ENCODE measurements at regions not wholly inside any gene's neighbourhood (a gene's known extent, or its start where the extent isn't known, plus 50 kb on each side); places are given as distances from the start of the nearest gene placed in this dataset.
"Not testable (repeated sequence)": the region's sequence is repeated elsewhere in the genome, so short reads cannot be mapped to it uniquely, and the experiment has no call there.

DNA sequence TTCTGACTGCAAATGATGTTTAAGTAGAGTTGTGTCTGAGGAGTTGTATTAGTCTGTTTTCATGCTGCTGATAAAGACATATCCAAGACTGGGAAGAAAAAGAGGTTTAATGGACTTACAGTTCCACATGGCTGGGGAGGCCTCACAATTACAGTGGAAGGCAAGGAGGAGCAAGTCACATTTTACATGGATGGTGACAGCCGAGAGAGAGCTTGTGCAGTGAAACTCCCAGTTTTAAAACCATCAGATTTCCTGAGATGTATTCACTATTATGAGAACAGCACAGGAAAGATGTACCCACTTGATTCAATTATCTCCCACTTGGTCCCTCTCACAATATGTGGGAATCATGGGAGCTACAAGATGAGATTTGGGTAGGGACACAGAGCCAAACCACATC is 370.1 kb downstream of the DSC3 start:
- not testable (repeated sequence) for H3K36me3 ChIP-seq (ENCODE audit: control insufficient read depth in 2 of 2, insufficient read depth in 2 of 2, low read length in 2 of 2); H3K4me1 ChIP-seq (ENCODE audit: control insufficient read depth in 2 of 2, insufficient read depth in 2 of 2, low read length in 2 of 2); H3K9me3 ChIP-seq (ENCODE audit: control insufficient read depth in 2 of 2, low read length in 2 of 2); H3K27me3 ChIP-seq (ENCODE audit: control insufficient read depth in 2 of 2, insufficient read depth in 2 of 2, low read length in 2 of 2); H3K27ac ChIP-seq (ENCODE audit: low read depth in 2 of 2, low read length in 2 of 2); H3K4me3 ChIP-seq (ENCODE audit: low read length in 2 of 2); H3K9ac ChIP-seq (ENCODE audit: low read depth in 1 of 2, low read length in 2 of 2)

GRCh38 chr18:30658306-30658705 is 384.2 kb downstream of the DSC3 start:
- no peaks in the 10 kb centered on the region for H3K36me3 ChIP-seq (ENCODE audit: control insufficient read depth in 2 of 2, insufficient read depth in 2 of 2, low read length in 2 of 2)
- no peak overlapping the region for H3K9ac ChIP-seq (ENCODE audit: low read depth in 1 of 2, low read length in 2 of 2)
- H3K27ac ChIP-seq (ENCODE audit: low read depth in 2 of 2, low read length in 2 of 2): no peak overlapping the region
- H3K4me3 ChIP-seq (ENCODE audit: low read length in 2 of 2): no peak overlapping the region
- no peaks in the 10 kb centered on the region for H3K4me1 ChIP-seq (ENCODE audit: control insufficient read depth in 2 of 2, insufficient read depth in 2 of 2, low read length in 2 of 2)
- peaks cover 0 to 2% of the 10 kb centered on the region in 2 donors for H3K9me3 ChIP-seq (ENCODE audit: control insufficient read depth in 2 of 2, low read length in 2 of 2)
- no peaks in the 10 kb centered on the region for H3K27me3 ChIP-seq (ENCODE audit: control insufficient read depth in 2 of 2, insufficient read depth in 2 of 2, low read length in 2 of 2)

DNA sequence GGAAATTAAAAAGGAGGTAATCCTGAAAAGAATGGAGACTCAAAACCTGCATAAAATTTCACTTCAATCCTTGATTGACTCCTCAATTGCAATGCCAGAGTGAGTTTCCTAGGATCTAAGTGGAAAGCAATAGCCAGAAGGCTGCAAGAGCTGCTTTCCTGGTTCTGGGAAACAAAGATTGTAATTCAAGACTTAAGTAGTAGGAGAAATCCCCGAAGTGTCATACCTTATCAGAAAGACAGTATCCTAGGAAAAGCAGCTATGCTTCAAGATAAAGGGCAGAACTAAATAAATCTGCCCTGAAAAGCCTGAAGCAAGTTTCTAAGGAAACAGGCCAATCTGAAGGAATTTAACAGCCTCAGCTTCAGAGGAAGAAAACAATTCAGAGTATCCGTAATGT is 390.2 kb downstream of the DSC3 start:
- Histone ChIP-seq H3K27me3 (ENCODE audit: control insufficient read depth in 2 of 2, insufficient read depth in 2 of 2, low read length in 2 of 2) (no peaks in the 10 kb centered on the region), H3K9me3 (ENCODE audit: control insufficient read depth in 2 of 2, low read length in 2 of 2) (no peaks in the 10 kb centered on the region), H3K9ac (ENCODE audit: low read depth in 1 of 2, low read length in 2 of 2) (no peak overlapping the region), H3K27ac (ENCODE audit: low read depth in 2 of 2, low read length in 2 of 2) (no peak overlapping the region), H3K4me3 (ENCODE audit: low read length in 2 of 2) (no peak overlapping the region), H3K36me3 (ENCODE audit: control insufficient read depth in 2 of 2, insufficient read depth in 2 of 2, low read length in 2 of 2) (no peaks in the 10 kb centered on the region), H3K4me1 (ENCODE audit: control insufficient read depth in 2 of 2, insufficient read depth in 2 of 2, low read length in 2 of 2) (no peaks in the 10 kb centered on the region)

DNA sequence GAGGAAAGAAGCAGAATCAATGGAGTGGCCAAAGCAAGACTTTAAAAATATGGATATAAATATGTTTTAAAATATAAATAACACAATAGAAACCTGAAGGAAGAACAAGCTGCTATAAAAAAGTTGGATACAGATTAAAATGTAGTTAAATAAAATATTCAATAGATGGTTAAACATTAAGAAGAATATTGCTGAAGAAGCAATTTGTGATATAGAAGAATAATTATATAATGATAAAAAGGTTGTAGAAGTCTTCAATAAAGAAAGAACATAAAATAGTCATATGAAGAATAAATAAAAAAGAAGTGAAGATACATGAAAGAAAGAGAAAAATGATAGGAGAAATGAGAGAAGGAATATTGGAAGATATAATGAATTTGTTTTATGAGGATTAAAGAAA is 392.0 kb downstream of the DSC3 start:
- Histone ChIP-seq H3K27me3 (ENCODE audit: control insufficient read depth in 2 of 2, insufficient read depth in 2 of 2, low read length in 2 of 2) (no peaks in the 10 kb centered on the region), H3K4me1 (ENCODE audit: control insufficient read depth in 2 of 2, insufficient read depth in 2 of 2, low read length in 2 of 2) (no peaks in the 10 kb centered on the region), H3K4me3 (ENCODE audit: low read length in 2 of 2) (no peak overlapping the region), H3K9ac (ENCODE audit: low read depth in 1 of 2, low read length in 2 of 2) (no peak overlapping the region), H3K9me3 (ENCODE audit: control insufficient read depth in 2 of 2, low read length in 2 of 2) (no peaks in the 10 kb centered on the region), H3K27ac (ENCODE audit: low read depth in 2 of 2, low read length in 2 of 2) (no peak overlapping the region), H3K36me3 (ENCODE audit: control insufficient read depth in 2 of 2, insufficient read depth in 2 of 2, low read length in 2 of 2) (no peaks in the 10 kb centered on the region)

GRCh38 chr18:30644158-30644557 is 398.4 kb downstream of the DSC3 start:
- Histone ChIP-seq H3K27ac (ENCODE audit: low read depth in 2 of 2, low read length in 2 of 2) (no peak overlapping the region), H3K4me1 (ENCODE audit: control insufficient read depth in 2 of 2, insufficient read depth in 2 of 2, low read length in 2 of 2) (no peaks in the 10 kb centered on the region), H3K4me3 (ENCODE audit: low read length in 2 of 2) (no peak overlapping the region), H3K36me3 (ENCODE audit: control insufficient read depth in 2 of 2, insufficient read depth in 2 of 2, low read length in 2 of 2) (no peaks in the 10 kb centered on the region), H3K9me3 (ENCODE audit: control insufficient read depth in 2 of 2, low read length in 2 of 2) (no peaks in the 10 kb centered on the region), H3K9ac (ENCODE audit: low read depth in 1 of 2, low read length in 2 of 2) (no peak overlapping the region), H3K27me3 (ENCODE audit: control insufficient read depth in 2 of 2, insufficient read depth in 2 of 2, low read length in 2 of 2) (no peaks in the 10 kb centered on the region)

- no peaks in the 10 kb centered on the region for H3K9me3 ChIP-seq (ENCODE audit: control insufficient read depth in 2 of 2, low read length in 2 of 2)
- H3K4me1 ChIP-seq (ENCODE audit: control insufficient read depth in 2 of 2, insufficient read depth in 2 of 2, low read length in 2 of 2): no peaks in the 10 kb centered on the region
- H3K27me3 ChIP-seq (ENCODE audit: control insufficient read depth in 2 of 2, insufficient read depth in 2 of 2, low read length in 2 of 2): no peaks in the 10 kb centered on the region
- no peaks in the 10 kb centered on the region for H3K36me3 ChIP-seq (ENCODE audit: control insufficient read depth in 2 of 2, insufficient read depth in 2 of 2, low read length in 2 of 2)
- no peak overlapping the region for H3K27ac ChIP-seq (ENCODE audit: low read depth in 2 of 2, low read length in 2 of 2)
- no peak overlapping the region for H3K9ac ChIP-seq (ENCODE audit: low read depth in 1 of 2, low read length in 2 of 2)
- H3K4me3 ChIP-seq (ENCODE audit: low read length in 2 of 2): no peak overlapping the region
Observed at GRCh38 chr18:30639361-30639760, 403.2 kb downstream of the DSC3 start.

GRCh38 chr18:30634249-30634648 is 408.3 kb downstream of the DSC3 start:
- no peaks in the 10 kb centered on the region for H3K36me3 ChIP-seq (ENCODE audit: control insufficient read depth in 2 of 2, insufficient read depth in 2 of 2, low read length in 2 of 2)
- H3K27ac ChIP-seq (ENCODE audit: low read depth in 2 of 2, low read length in 2 of 2): no peak overlapping the region
- H3K4me1 ChIP-seq (ENCODE audit: control insufficient read depth in 2 of 2, insufficient read depth in 2 of 2, low read length in 2 of 2): no peaks in the 10 kb centered on the region
- H3K9me3 ChIP-seq (ENCODE audit: control insufficient read depth in 2 of 2, low read length in 2 of 2): no peaks in the 10 kb centered on the region
- H3K4me3 ChIP-seq (ENCODE audit: low read length in 2 of 2): no peak overlapping the region
- no peak overlapping the region for H3K9ac ChIP-seq (ENCODE audit: low read depth in 1 of 2, low read length in 2 of 2)
- no peaks in the 10 kb centered on the region for H3K27me3 ChIP-seq (ENCODE audit: control insufficient read depth in 2 of 2, insufficient read depth in 2 of 2, low read length in 2 of 2)

GRCh38 chr18:30632071-30632698 is 410.4 kb downstream of the DSC3 start:
- H3K9me3 ChIP-seq (ENCODE audit: control insufficient read depth in 2 of 2, low read length in 2 of 2): no peaks in the 10 kb centered on the region
- no peaks in the 10 kb centered on the region for H3K36me3 ChIP-seq (ENCODE audit: control insufficient read depth in 2 of 2, insufficient read depth in 2 of 2, low read length in 2 of 2)
- no peaks in the 10 kb centered on the region for H3K27me3 ChIP-seq (ENCODE audit: control insufficient read depth in 2 of 2, insufficient read depth in 2 of 2, low read length in 2 of 2)
- H3K27ac ChIP-seq (ENCODE audit: low read depth in 2 of 2, low read length in 2 of 2): no peak overlapping the region
- no peak overlapping the region for H3K4me3 ChIP-seq (ENCODE audit: low read length in 2 of 2)
- no peaks in the 10 kb centered on the region for H3K4me1 ChIP-seq (ENCODE audit: control insufficient read depth in 2 of 2, insufficient read depth in 2 of 2, low read length in 2 of 2)
- no peak overlapping the region for H3K9ac ChIP-seq (ENCODE audit: low read depth in 1 of 2, low read length in 2 of 2)

- Histone ChIP-seq H3K36me3 (ENCODE audit: control insufficient read depth in 2 of 2, insufficient read depth in 2 of 2, low read length in 2 of 2) (no peaks in the 10 kb centered on the region), H3K9me3 (ENCODE audit: control insufficient read depth in 2 of 2, low read length in 2 of 2) (no peaks in the 10 kb centered on the region), H3K4me1 (ENCODE audit: control insufficient read depth in 2 of 2, insufficient read depth in 2 of 2, low read length in 2 of 2) (no peaks in the 10 kb centered on the region), H3K9ac (ENCODE audit: low read depth in 1 of 2, low read length in 2 of 2) (no peak overlapping the region), H3K27me3 (ENCODE audit: control insufficient read depth in 2 of 2, insufficient read depth in 2 of 2, low read length in 2 of 2) (no peaks in the 10 kb centered on the region), H3K27ac (ENCODE audit: low read depth in 2 of 2, low read length in 2 of 2) (no peak overlapping the region), H3K4me3 (ENCODE audit: low read length in 2 of 2) (no peak overlapping the region)
Observed at GRCh38 chr18:30625961-30626360, 416.6 kb downstream of the DSC3 start.

GRCh38 chr18:30623401-30624065 is 419.0 kb downstream of the DSC3 start:
- Histone ChIP-seq H3K36me3 (ENCODE audit: control insufficient read depth in 2 of 2, insufficient read depth in 2 of 2, low read length in 2 of 2) (no peaks in the 10 kb centered on the region), H3K4me3 (ENCODE audit: low read length in 2 of 2) (no peak overlapping the region), H3K4me1 (ENCODE audit: control insufficient read depth in 2 of 2, insufficient read depth in 2 of 2, low read length in 2 of 2) (no peaks in the 10 kb centered on the region), H3K9me3 (ENCODE audit: control insufficient read depth in 2 of 2, low read length in 2 of 2) (no peaks in the 10 kb centered on the region), H3K27ac (ENCODE audit: low read depth in 2 of 2, low read length in 2 of 2) (no peak overlapping the region), H3K27me3 (ENCODE audit: control insufficient read depth in 2 of 2, insufficient read depth in 2 of 2, low read length in 2 of 2) (no peaks in the 10 kb centered on the region), H3K9ac (ENCODE audit: low read depth in 1 of 2, low read length in 2 of 2) (no peak overlapping the region)

Measured in mucosa of rectum (tissue), 2 donors.